DND-41 (cell line): ENCODE measurements at regions not wholly inside any gene's neighbourhood (a gene's known extent, or its start where the extent isn't known, plus 50 kb on each side); places are given as distances from the start of the nearest gene placed in this dataset.

Experiments
- ATAC-seq: fragments of 200-7000 bp; cut with Tn5 transposase; 3 replicates; pipeline ENCODE4 v1.9.1; 2021; ENCODE audit warnings: low read depth; ENCODE audit not compliant: insufficient read depth
- DNase-seq: peaks from one replicate; pipeline ENCODE4 v3.0.0-alpha.2; 2020
- H2AFZ ChIP-seq: 2 replicates; pipeline ENCODE4 v1.6.0; 2012; ENCODE audit warnings: low read depth, low read length
- H3K27ac ChIP-seq: 2 replicates; pipeline ENCODE4 v1.5.1; 2012; ENCODE audit warnings: low read length, inconsistent platforms
- H3K27me3 ChIP-seq: fragments of 200-600 bp; sonication (generic); 2 replicates; pipeline ENCODE4 v1.6.0; 2012; ENCODE audit warnings: low read length, mild to moderate bottlenecking, inconsistent platforms; ENCODE audit not compliant: insufficient read depth, poor library complexity
- H3K36me3 ChIP-seq: 2 replicates; pipeline ENCODE4 v1.5.1; 2012; ENCODE audit warnings: low read length, inconsistent platforms; ENCODE audit not compliant: insufficient read depth
- H3K4me1 ChIP-seq: 2 replicates; pipeline ENCODE4 v1.5.1; 2012; ENCODE audit warnings: mild to moderate bottlenecking, low read length; ENCODE audit not compliant: insufficient read depth
- H3K4me2 ChIP-seq: 2 replicates; pipeline ENCODE4 v1.6.0; 2012; ENCODE audit warnings: mild to moderate bottlenecking, moderate library complexity, low read length, inconsistent platforms; ENCODE audit not compliant: insufficient read depth
- H3K4me3 ChIP-seq, 2 experiments: fragments of 200-600 bp in 1 of 2; shearing (Covaris generic) in 1 of 2; 2 replicates each; pipeline ENCODE4 v1.5.1; 2012 to 2016; ENCODE audit warnings: inconsistent platforms in 2 of 2, low read length in 2 of 2, mild to moderate bottlenecking in 2 of 2, low read depth in 1 of 2, moderate library complexity in 1 of 2
- H3K79me2 ChIP-seq: 2 replicates; pipeline ENCODE4 v1.6.0; 2012; ENCODE audit warnings: low read length, inconsistent platforms; ENCODE audit not compliant: insufficient read depth
- H3K9ac ChIP-seq: 2 replicates; pipeline ENCODE4 v1.6.0; 2012; ENCODE audit warnings: low read depth, mild to moderate bottlenecking, inconsistent platforms, low read length, moderate library complexity
- H3K9me3 ChIP-seq: 2 replicates; pipeline ENCODE4 v1.5.1; 2012; ENCODE audit warnings: low read length, moderate library complexity, mild to moderate bottlenecking, inconsistent platforms; ENCODE audit not compliant: insufficient read depth, severe bottlenecking
- H4K20me1 ChIP-seq: 2 replicates; pipeline ENCODE4 v1.6.0; 2012; ENCODE audit warnings: low read length; ENCODE audit not compliant: insufficient read depth
- CTCF ChIP-seq: IDR thresholded peaks from 2 replicates; pipeline ENCODE4 v1.5.1; 2012; ENCODE audit warnings: borderline replicate concordance, low read length, moderate library complexity, mild to moderate bottlenecking; ENCODE audit not compliant: poor library complexity, severe bottlenecking; ENCODE audit errors: extremely low read depth
- EZH2 ChIP-seq: IDR thresholded peaks from 3 replicates; pipeline ENCODE4 v1.6.1; 2012; ENCODE audit warnings: borderline replicate concordance, low read depth, mild to moderate bottlenecking, moderate library complexity, low read length, inconsistent platforms; ENCODE audit not compliant: severe bottlenecking

- no peak for ATAC-seq
- H4K20me1 ChIP-seq = no peaks in the 10 kb centered on the region
- no peak overlapping the region for H2AFZ ChIP-seq
- H3K9me3 ChIP-seq = no peaks in the 10 kb centered on the region
- no peaks in the 10 kb centered on the region for H3K27me3 ChIP-seq
- no peak overlapping the region for H3K4me2 ChIP-seq
- no peak for DNase-seq
- H3K4me3 ChIP-seq = no peak overlapping the region
- no peaks in the 10 kb centered on the region for H3K79me2 ChIP-seq
- no peaks in the 10 kb centered on the region for H3K36me3 ChIP-seq
- no peaks in the 10 kb centered on the region for H3K4me1 ChIP-seq
- TF ChIP-seq CTCF = no peak
- no peak overlapping the region for H3K9ac ChIP-seq
- no peak overlapping the region for H3K27ac ChIP-seq
These were observed 296.4 kb downstream of the TLR4 start for GRCh38 chr9:118000581-118000980.

GRCh38 chr9:118003240-118003639 lies 299.0 kb downstream of the TLR4 start:
- ATAC-seq (no peak), DNase-seq (no peak)
- no peak overlapping the region for H3K27ac ChIP-seq
- TF ChIP-seq CTCF = no peak
- TF ChIP-seq EZH2 = no peak
- H3K4me1 ChIP-seq = no peaks in the 10 kb centered on the region
- H3K4me3 ChIP-seq = no peak overlapping the region
- no peaks in the 10 kb centered on the region for H3K27me3 ChIP-seq
- H3K4me2 ChIP-seq = no peak overlapping the region
- no peak overlapping the region for H2AFZ ChIP-seq
- H4K20me1 ChIP-seq = no peaks in the 10 kb centered on the region
- H3K36me3 ChIP-seq = no peaks in the 10 kb centered on the region
- no peaks in the 10 kb centered on the region for H3K79me2 ChIP-seq
- no peaks in the 10 kb centered on the region for H3K9me3 ChIP-seq
- H3K9ac ChIP-seq = no peak overlapping the region

GRCh38 chr9:118008246-118008645 lies 304.0 kb downstream of the TLR4 start:
- no peak for DNase-seq
- TF ChIP-seq EZH2 = no peak
- no peak for TF ChIP-seq CTCF
- H3K27me3 ChIP-seq = no peaks in the 10 kb centered on the region
- no peak overlapping the region for H2AFZ ChIP-seq
- H3K27ac ChIP-seq = no peak overlapping the region
- no peak overlapping the region for H3K4me2 ChIP-seq
- no peaks in the 10 kb centered on the region for H3K36me3 ChIP-seq
- H3K4me1 ChIP-seq = no peaks in the 10 kb centered on the region
- no peak overlapping the region for H3K4me3 ChIP-seq
- no peak overlapping the region for H3K9ac ChIP-seq
- no peaks in the 10 kb centered on the region for H3K9me3 ChIP-seq
- no peaks in the 10 kb centered on the region for H3K79me2 ChIP-seq
- no peaks in the 10 kb centered on the region for H4K20me1 ChIP-seq
- ATAC-seq = no peak

GRCh38 chr9:118009614-118010013 lies 305.4 kb downstream of the TLR4 start:
- H3K9ac ChIP-seq = no peak overlapping the region
- no peak overlapping the region for H3K4me2 ChIP-seq
- TF ChIP-seq CTCF (no peak), EZH2 (no peak)
- DNase-seq (no peak), ATAC-seq (no peak)
- H3K4me1 ChIP-seq = no peaks in the 10 kb centered on the region
- no peaks in the 10 kb centered on the region for H3K9me3 ChIP-seq
- no peaks in the 10 kb centered on the region for H4K20me1 ChIP-seq
- H3K27me3 ChIP-seq = no peaks in the 10 kb centered on the region
- no peaks in the 10 kb centered on the region for H3K79me2 ChIP-seq
- no peak overlapping the region for H3K27ac ChIP-seq
- H2AFZ ChIP-seq = no peak overlapping the region
- H3K36me3 ChIP-seq = no peaks in the 10 kb centered on the region
- H3K4me3 ChIP-seq = no peak overlapping the region
